ENCODE measurements at regions not wholly inside any gene's neighbourhood (a gene's known extent, or its start where the extent isn't known, plus 50 kb on each side); places are given as distances from the start of the nearest gene placed in this dataset.

DNA sequence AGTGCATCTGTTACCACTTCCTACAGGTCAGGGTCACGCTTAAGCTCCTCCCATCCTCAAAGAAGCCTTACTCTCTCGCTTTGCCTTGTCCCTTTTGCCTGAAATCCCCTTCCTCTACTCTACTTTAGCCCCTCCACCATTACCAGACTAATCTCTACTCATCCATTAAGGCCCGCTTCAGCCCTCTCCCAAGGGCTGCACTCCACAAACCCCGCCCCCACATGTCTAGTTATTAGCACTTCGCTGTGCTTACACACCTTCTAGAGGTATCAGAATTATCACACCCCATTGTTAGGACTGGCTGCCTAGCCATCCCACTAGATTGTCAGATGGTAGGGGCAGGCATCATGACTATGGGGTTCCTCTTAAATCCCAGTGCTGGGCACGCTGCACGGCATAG lies 565.7 kb upstream of the WWC1 start:
- DNase-seq: no peak

DNA sequence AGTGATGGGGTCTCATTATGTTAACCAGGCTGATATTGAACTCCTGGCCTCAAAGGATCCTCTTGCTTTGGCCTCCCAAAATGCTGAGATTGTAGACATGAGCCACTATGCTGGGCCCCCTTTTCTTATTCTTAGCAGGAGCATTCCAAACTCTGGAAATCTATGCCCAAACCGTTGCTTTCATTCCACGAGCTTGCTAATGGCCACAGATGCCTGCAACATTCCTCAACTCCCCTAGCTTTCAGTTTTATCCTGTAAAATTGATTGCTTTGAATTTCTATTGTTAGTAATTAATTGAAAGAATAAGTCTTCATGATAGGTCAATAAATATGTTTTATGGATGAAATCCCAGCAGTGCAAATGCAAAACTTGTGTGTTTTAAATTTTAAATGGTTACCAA lies 564.8 kb upstream of the WWC1 start:
- no peak for DNase-seq

DNA sequence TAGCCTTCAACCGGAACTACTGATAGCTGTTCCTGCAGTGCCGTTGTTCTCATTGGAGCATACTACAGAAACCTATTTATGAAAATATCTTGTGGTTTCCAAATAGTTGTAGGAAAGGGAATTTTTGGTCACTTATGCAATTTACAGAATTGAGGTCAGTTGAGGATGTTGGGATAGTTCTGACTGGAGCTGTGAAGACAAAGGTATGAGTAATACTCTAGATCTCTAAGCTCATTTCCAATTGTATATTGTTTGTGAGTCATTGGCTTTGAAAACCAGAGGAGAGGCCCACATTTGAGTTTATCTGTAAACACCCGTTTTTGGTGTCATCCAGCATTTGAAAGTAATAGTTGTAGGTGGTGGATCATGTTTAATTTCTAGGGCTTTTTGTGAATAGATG lies 561.3 kb upstream of the WWC1 start:
- no peak for DNase-seq

DNA sequence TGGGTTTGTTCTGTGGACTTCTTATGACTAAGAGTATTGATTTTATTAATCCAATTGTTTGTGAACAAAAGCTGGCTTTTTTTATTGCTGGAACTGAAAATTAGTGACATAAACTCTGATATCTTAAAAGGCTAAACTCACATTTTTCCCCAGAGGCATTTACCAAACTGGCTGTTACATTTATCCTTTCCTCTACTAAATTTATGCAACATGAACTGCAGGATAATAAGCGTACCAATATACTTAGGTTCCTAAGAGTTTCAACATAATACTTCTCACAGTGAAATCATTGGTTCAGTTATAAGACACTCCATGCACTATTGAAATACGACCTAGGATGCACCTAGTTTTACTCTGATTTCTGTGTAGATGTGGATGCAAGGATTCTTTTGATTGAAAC lies 560.8 kb upstream of the WWC1 start:
- no peak for DNase-seq

DNA sequence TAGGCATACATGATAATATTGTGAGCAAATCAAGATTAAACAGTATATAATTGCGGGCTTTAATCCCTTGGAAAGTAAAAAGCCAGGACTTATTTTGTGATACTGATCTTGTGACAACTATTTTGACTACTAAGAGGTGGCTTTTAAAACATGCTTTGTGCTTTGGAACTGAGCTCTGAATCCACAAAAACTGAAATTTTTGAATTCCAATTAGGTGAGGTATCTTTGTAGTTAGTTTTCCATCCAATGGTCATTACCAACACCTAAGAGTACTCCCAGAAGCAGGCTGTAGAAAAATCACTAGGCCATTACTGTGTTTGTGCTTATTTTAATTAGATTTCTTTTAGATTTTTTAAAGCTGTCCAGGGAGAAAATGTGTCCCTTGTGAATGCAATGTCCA lies 559.5 kb upstream of the WWC1 start:
- no peak for DNase-seq

DNA sequence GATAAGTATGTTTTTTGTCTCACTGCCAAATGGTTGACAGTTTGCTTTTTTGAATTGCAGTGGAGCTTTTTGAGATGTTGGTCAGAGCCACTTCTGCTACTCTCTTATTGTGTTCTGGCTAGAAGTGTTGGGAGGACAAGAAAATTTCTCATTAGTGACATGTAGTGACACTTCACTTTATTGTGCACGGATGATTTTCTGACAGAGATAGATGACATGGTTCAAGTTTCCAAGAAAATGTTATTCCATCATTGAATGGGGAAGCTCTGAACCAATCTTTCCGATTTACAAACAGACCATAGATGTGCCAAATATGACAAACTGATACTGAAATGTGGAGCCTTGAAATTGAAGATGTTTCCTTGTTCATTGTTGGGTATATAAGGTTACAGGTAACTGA lies 558.9 kb upstream of the WWC1 start:
- no peak for DNase-seq

DNA sequence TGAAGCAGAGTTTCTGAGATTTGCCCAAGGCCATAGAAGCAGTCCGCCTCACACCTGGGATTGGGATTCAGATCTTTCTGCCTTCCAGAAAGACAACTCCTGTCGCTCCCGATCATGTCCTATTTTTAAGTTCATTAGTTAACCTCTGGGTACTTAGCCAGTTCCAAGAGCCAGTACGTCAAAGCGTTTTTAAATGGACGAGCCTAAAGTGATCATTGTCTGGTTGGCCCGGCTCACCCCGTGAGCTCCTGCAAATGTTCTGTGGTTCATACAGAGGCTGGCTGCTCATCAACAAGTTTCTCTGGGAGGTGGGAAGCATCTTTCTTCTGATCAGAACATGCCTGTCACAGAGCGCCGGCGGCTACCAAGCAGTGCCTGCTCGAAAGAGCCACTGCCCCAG lies 554.5 kb upstream of the WWC1 start:
- no peak for DNase-seq

DNA sequence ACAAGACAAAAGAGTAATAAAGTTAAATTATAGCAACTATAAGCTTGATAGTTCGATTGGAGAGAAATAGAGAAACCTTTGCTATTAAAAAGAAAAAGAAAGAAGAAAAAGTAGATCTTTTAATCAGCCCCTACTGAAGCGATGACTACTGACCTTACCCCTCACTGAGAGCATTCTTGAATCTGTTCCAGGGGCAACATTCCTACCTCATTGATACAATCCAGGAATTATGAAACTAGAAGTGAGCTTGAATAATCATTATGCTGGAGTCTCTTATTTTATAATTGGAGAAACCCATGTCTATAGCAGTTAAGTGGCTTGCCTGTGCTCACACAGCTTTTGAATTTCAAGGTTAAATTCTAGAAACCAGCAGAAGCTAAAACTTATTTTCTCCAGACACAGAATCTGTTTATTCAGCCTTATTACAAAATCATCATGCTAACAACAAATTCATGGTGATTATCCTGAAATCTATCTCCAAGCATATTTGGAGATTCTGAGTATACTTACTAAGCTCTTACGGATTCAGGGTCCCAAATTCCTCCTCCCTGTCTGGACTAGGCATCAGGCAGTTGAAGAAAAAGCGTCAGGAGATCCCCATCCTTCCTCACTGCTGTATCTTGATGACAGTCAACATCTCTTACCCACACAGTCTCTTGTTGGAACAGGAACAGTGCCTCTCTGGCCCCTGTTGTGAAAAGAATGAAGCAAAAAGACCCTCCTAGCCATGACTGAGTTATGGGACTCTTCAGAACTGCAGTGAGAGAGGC lies 547.6 kb upstream of the WWC1 start:
- DNase-seq: no peak

DNA sequence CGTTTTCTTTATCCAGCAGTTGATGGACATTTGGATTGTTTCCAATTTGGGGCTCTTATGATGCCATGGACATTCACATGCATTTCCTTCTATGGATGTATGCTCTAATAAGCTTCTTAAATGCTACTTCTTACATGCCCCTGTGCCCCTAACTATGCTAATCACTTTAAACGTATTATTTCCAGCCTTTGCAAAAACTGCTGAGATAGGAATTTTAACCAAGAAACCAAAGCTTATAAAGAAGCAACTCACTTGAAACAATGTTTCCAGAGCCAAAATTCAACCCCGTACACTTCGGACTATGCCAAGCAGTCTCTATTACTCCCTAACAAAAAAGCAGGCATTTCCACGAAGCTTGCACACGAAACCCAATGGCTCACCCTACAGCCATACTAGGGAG lies 545.6 kb upstream of the WWC1 start:
- DNase-seq: no peak

DNA sequence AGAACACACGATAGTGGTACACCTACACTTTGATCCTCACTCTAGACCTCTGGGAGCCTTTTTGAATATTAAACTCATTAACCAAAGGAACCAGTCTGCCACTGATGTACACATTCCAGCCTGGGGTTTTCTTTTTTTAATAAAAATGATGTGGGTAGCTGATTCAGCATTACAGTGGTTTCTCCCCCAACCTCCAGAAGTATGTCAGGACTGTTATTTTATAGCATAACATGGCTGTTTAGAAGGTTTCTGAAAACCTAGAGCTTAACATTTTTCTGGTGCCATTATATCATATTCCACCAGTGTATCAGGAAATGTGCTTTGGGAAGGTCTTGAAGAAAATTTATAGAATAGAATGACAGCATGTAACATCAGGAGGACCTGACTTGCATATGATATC lies 540.9 kb upstream of the WWC1 start:
- DNase-seq: no peak

DNA sequence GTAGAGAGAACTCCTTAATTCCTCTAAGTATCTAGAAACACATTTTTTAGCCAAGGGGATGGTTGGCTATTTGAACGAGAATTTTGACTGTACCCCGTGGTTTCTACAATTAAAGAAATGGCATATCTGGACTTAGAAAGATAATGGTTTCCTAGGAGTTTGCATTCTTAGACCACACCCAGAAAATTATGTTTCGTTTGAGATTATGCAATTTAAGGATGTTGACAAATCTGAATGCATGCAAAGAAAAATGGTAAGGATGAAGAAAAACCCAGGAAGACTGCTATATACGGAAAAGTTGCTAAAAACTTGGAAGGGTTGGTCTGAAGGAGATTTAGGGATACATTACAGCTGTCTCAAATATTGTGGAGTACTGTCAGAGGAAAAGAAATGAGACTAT lies 538.5 kb upstream of the WWC1 start:
- DNase-seq: no peak

DNA sequence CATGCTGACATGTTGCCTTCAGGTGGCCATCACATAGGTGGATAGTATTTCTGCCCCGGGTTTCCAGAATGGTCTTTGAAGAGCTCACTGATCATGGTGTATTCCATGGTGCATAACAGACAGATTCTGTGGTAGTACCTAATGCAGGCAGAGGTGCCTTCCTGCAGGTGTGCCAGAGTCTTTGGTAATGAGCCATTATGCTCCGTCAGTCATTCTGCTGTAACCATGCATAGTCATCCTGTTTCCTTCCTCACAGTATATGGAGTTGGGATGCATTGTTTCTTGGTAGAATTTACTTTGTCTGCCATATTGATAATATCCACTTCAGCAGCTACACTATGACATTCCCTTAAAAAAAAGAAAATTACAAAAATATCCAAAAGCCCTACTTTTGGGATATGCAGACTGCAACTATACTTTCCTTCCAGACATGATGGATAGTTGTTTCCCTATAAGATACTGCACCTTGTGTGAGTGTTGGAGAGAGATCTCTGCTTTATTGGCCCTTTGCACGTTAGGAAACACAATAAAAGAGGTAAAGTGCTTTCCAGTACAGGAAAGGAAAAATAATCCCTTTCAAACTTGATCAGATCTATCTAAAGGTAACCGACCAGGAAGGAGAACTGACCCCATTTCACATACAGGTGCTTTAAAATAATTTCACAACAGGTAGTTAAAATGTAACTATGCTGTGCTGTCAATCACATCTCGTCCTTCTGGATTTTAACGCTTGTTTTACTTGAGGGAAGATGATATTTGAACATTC lies 537.5 kb upstream of the WWC1 start:
- DNase-seq: no peak

DNA sequence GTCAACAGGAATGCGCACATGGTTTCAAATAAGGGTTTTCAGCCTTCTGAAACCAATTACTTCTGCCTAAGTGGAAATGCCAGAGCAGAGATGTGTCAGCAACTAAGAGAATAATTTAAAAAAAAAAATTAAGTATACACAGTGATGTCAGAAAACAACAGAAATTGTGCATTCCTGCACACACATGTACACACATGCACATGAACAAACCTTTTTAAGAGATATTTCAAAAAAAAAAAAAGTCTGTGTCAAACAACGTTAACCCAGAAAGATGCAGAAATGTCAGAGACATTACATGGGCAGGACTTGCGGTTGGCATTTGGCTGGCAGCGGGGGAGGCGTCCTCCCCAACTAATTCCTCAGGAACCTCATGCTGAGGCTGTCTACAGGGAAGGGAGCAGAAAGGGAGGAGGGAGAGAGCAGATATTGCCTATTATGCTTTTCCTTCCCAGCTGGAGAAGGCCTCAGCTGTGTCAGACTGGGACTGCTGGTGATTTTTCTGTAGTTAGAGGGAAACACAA lies 536.9 kb upstream of the WWC1 start:
- no peak for DNase-seq

DNA sequence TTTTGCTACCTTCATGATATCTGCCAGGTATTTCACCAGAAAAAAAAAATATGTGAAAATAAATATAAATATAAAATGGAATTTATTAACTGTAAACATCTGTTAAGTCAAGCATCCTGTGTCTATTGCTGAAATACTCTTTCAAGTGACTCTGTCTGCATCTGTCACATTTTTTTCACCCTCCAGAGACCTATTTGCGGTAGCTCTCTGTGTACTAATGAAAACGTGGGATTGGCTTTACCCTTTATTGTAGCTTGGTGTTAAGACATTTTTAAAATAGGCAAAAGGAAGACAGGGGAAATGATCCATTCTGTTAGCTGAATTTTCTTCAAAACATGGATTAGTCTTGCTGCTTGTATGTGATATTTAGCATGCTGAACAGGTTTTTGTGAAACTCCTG lies 536.0 kb upstream of the WWC1 start:
- DNase-seq: no peak

DNA sequence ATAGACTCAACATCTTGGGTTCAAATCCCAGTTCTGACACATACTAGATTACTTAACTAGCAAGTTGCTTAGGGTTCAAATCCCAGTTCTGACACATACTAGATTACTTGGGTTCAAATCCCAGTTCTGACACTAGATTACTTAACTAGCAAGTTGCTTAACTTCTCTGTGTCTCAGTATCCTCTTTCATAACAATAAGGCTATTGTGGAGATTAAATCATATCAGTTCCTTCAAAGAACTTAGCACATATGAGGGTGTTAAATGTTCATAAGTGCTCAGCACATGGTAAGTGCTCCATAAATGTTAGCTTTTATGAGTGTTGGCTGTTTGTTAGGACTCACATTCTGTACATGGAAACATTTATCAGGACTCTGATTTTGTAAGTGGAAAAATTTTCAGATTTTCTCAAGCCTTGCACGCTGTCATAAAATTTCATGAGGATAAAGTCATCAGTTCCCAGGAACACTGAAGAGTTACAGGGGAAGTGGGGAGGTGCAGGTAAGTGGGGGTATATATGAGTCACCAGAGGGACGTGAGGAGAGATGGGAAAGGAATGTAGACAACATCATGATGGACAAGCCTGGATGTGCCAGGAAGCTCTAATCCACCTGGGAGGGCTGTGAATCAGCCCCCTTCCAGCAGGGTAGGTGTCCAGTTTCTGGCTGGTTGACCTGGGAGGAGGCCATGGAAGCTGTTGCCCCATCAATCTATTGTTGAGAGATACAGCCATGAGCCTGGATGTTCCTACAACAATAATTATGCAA lies 532.2 kb upstream of the WWC1 start:
- no peak for DNase-seq

DNA sequence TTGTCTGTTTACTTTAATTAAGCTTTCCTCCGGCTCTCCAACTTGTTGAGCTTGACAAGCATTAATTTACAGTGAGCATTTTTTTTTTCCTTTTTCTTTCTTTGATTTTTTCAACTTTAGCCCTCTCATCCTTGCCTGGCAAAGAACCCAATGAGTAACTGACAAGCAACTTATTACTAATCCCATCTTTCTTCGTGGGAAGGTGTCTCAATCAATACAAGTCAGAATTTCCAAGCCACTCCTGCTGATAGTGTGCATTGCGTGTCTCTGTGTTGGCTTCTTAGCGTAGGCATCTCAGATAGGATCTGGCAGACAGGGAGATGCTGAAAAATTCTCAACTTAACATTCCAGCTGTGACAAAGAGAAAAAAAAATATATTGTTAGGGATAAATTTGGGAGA lies 527.7 kb upstream of the WWC1 start:
- DNase-seq: no peak

DNA sequence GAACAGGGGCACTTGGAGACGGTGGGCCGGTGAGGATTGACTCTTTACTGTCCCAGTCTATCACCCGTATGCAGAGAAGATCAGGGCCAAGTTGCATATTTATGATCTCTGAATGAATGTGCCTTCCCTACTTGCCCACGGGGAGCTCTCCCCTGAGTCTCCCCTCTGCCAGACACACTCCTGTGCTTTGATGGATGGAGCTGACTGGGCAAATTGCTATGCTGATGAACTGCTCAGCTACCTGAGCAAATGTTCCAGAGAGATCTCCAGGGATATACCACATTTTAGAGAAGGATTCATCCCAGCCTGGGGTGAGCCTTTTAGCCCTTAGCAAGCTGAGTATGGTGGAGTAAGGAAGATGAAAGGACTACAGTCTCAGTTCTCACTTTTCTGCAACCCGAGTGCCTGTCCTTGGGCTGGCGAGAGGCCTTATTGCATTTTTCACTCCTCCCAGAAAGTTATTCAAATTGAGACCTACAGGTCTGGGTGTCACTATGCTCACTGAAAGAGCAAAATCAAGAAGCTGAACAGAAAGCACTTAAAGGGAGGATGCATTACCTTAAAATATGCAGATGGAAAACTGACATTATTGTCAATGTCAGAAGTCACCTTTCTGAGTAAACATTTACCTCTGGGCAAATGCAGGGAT lies 526.7 kb upstream of the WWC1 start:
- no peak for DNase-seq

DNA sequence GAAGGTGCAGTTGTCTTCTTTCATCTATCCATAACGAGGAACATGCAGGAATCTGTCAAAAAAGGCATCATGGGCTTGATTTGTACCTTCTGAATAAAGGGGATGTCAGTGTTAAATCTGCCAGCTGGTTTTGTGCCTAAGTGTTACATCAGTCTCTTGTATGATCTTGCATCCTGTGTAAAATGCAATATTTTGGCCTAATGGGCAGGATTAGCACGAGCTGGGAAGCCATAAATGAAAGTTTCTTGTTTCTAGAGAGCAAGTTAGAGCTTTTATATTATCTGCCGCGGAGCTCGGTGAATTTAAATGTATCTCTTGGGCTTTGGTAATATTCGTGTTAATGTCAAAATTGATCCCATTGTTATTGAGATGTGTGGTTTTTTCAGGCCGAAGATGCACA lies 526.1 kb upstream of the WWC1 start:
- DNase-seq: no peak

DNA sequence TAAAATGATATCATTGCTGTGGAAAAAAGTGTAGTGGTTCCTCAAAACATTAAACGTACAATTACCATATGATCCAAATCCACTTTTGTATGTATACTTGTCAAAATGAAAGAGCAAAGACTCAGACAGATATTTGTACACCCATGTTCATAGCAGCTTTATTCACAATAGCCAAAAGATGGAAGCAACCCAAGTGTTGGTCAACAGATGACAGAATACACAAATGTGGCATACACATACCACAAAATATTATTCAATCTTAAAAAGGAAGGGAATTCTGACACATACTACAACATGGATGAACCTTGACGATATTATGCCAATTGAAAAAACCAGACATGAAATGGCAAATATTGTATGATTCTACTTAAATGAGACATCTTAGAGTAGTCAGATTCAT lies 524.5 kb upstream of the WWC1 start:
- DNase-seq: no peak

DNA sequence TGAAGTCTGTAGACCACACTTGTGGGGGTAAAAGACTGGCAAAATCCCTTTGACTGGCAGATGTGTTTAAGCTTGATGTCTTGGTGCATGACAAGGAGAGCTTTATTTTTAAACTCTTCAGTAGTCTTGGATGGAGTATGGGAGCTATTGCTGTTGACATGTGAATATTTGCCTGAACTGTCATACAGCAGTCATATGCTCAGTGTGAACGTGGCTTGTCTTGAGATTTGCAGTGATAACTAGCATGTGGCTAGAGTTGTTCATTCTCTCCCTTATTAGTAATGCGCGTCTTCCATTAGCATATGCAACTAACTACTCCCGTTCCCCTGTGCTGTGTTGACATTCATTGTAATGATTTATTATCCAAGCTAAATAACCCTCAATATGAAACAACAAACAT lies 523.6 kb upstream of the WWC1 start:
- DNase-seq: no peak

DNA sequence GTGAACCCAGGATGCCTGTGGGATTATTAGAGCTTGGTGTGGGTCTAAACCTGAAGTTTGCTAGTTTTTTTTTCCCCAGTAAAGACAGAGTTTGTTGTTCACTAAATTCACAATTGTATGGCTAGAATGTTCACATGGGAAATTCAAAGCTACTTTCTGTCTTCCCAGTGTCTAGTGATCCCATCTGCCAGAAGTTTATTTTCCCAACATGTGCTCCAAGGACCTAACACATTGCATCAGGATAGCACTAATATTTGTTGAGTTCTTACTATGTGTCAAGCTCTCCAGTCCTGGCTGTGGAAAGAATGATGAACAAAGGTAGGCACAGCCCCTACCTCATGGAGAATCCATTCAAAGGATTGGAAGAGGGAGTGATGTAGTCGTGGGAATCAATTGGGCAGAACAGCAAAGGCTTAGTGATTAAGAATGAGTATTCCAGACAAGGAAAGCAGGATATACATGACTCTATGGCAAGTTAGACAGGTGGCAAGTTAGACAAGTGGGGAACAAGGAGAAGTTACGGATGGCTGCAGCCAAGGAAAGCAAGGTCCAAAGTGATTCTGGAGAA lies 521.5 kb upstream of the WWC1 start:
- DNase-seq: no peak

DNA sequence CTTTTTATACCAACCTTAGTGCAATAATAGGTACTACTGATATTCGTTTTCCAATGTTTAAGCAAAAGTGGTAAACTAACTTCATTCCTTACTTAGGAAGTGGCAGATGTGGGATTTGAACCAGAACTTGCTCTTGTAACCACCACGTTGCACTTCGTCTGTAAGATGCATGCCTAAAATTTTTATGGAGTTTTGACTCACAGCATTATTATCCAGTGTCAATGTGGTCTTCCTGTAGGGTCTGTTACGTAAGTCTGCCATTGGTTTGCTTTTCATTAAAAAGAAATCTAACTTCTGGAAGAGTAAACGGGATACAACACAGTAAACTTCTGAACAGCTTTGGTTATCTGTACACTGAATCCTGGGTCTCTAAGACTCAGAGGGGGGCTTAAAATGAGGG lies 521.0 kb upstream of the WWC1 start:
- no peak for DNase-seq

DNA sequence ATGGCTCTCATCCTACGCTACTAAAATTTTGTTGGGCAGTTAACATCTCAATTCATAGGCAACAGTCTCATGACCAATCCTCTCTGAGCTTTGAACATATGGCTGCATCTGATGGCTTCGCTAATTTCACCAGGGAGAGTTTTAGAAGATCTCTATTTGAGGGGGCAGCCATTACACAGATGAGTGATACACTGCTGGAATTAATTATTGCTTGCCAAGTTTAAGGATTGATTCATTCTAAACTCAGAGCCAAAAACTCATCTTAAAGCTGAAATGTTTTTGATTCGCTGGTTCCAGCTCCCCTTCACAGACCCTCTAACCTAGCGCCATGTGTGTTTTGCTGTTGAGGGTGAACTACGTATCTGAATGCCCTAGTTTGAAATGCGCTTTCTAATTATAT lies 519.9 kb upstream of the WWC1 start:
- no peak for DNase-seq

Data from NCI-H1092 treated with DMSO at 0.1 percent for 48 hours (cell line).